ENCODE measurements at regions not wholly inside any gene's neighbourhood (a gene's known extent, or its start where the extent isn't known, plus 50 kb on each side); places are given as distances from the start of the nearest gene placed in this dataset.

DNA sequence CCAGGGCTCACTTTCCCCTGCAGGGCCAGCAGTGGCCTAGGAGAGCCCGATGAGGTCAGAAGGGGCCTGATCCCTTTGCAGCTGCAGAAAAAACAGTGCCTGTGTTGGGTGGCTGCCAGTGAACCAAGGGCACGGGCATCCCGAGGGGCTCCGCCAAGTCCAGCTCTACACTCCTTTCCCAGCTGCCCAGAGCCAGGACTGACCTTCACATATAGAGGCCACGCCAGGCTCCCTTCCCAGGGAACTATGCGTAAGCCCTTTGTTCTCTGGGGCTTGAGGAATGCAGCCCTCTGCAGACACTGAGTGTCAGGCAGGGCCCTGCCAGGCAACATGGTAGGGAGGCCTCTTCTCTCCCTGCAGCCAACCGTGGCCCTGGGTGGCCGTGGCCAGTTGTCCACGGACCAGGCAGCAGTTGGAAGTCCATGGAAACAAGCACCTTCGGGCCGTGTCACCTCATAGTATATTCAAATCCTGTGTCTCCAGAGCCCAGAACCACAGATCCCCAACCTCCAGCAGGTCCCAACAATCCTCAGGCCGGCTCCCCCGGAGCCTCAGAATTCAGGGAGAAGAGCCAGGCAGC, 194.0 kb downstream of the NPHP4 start:
- ATAC-seq (no peak), DNase-seq (no peak)
- 77 to 78% methylated on average over 13 of the region's 13 CpGs for WGBS, 2 donors
- intact Hi-C loops (cut with DNase I): no loop called here
- Histone ChIP-seq H3K27me3 (peaks cover 0 to 22% (median 0%) of the 10 kb centered on the region in 7 donors), H3K4me1 (no peaks in the 10 kb centered on the region), H3K4me3 (no peak overlapping the region), H3K36me3 (no peaks in the 10 kb centered on the region), H3K27ac (no peak overlapping the region), H3K9me3 (no peaks in the 10 kb centered on the region)
- TF ChIP-seq, protein P1, sequence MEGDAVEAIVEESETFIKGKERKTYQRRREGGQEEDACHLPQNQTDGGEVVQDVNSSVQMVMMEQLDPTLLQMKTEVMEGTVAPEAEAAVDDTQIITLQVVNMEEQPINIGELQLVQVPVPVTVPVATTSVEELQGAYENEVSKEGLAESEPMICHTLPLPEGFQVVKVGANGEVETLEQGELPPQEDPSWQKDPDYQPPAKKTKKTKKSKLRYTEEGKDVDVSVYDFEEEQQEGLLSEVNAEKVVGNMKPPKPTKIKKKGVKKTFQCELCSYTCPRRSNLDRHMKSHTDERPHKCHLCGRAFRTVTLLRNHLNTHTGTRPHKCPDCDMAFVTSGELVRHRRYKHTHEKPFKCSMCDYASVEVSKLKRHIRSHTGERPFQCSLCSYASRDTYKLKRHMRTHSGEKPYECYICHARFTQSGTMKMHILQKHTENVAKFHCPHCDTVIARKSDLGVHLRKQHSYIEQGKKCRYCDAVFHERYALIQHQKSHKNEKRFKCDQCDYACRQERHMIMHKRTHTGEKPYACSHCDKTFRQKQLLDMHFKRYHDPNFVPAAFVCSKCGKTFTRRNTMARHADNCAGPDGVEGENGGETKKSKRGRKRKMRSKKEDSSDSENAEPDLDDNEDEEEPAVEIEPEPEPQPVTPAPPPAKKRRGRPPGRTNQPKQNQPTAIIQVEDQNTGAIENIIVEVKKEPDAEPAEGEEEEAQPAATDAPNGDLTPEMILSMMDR (IDR thresholded peaks at IDR 0.05): no peak

- Histone ChIP-seq H3K4me3 (no peak overlapping the region), H3K36me3 (no peaks in the 10 kb centered on the region), H3K27ac (no peak overlapping the region), H3K9me3 (no peaks in the 10 kb centered on the region), H3K27me3 (peaks cover 0 to 37% (median 12%) of the 10 kb centered on the region in 7 donors), H3K4me1 (no peaks in the 10 kb centered on the region)
- no peak for ATAC-seq
- no peak for DNase-seq
- TF ChIP-seq, protein P1 (IDR thresholded peaks at IDR 0.05): no peak
- 91 to 96% methylated on average over 2 of the region's 2 CpGs for WGBS, 2 donors
- intact Hi-C loops (cut with DNase I): no loop called here
Measured at GRCh38 chr1:5796028-5796427, 196.2 kb downstream of the NPHP4 start.

DNA sequence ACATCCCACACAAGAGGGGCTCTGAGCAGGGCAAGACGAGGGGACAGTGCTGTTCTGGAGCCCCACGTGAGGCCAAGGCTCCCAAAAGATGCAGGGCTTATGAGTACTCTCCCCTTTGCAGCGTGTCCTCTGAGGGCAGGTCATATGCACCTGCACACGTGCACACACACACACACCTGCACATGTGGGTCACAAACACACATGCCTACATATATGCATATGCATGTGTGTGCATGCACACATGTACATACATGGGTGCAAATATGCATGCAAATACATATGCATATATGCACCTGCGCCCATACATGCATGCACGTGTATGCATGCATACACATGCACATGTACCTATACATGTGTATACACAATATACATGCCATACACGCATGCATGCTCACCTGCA, 197.9 kb downstream of the NPHP4 start:
- intact Hi-C loops (cut with DNase I): no loop called here
- no peak for DNase-seq

GRCh38 chr1:5793516-5793915, 198.7 kb downstream of the NPHP4 start:
- WGBS, 2 donors: 63 to 64% methylated on average over 4 of the region's 4 CpGs
- H3K9me3 ChIP-seq: no peaks in the 10 kb centered on the region
- H3K27me3 ChIP-seq: peaks cover 0 to 38% (median 12%) of the 10 kb centered on the region in 7 donors
- intact Hi-C loops (cut with DNase I): no loop called here
- H3K4me1 ChIP-seq: no peaks in the 10 kb centered on the region
- no peaks in the 10 kb centered on the region for H3K36me3 ChIP-seq
- TF ChIP-seq, protein P1 (IDR thresholded peaks at IDR 0.05): no peak
- H3K4me3 ChIP-seq: no peak overlapping the region
- no peak for ATAC-seq
- no peak overlapping the region for H3K27ac ChIP-seq
- DNase-seq: no peak

More for the DNA sequence above, 197.9 kb downstream of the NPHP4 start:
- TF ChIP-seq, protein P1 (IDR thresholded peaks at IDR 0.05): no peak
- Histone ChIP-seq H3K27me3 (peaks cover 0 to 41% (median 12%) of the 10 kb centered on the region in 7 donors), H3K9me3 (no peaks in the 10 kb centered on the region), H3K36me3 (no peaks in the 10 kb centered on the region), H3K4me3 (no peak overlapping the region), H3K4me1 (no peaks in the 10 kb centered on the region), H3K27ac (no peak overlapping the region)
- ATAC-seq: no peak
- 71 to 80% methylated on average over 7 of the region's 7 CpGs for WGBS, 2 donors

All from heart right ventricle (tissue), 16 donors.